SK-N-SH treated with all-trans-retinoic acid at 6 μM for 48 hours (cell line): ENCODE measurements at regions not wholly inside any gene's neighbourhood (a gene's known extent, or its start where the extent isn't known, plus 50 kb on each side); places are given as distances from the start of the nearest gene placed in this dataset.

Experiments used
- ATAC-seq: fragments of 200-7000 bp; cut with Tn5 transposase; 3 replicates; pipeline ENCODE4 v1.9.1; 2020; ENCODE audit warnings: mild to moderate bottlenecking, moderate library complexity
- ARNTL ChIP-seq: fragments of 450-650 bp; formaldehyde crosslinking; IDR thresholded peaks from 2 replicates; pipeline ENCODE4 v1.5.0; 2020; ENCODE audit warnings: low read depth, mild to moderate bottlenecking, moderate library complexity, borderline replicate concordance
- BACH2 ChIP-seq: fragments of 250-450 bp; sonication (Bioruptor Pico); IDR thresholded peaks from 2 replicates; pipeline ENCODE4 v1.9.0; 2021; ENCODE audit warnings: mild to moderate bottlenecking, borderline replicate concordance
- CSDC2 ChIP-seq: fragments of 250-450 bp; sonication (Bioruptor Pico); IDR thresholded peaks from 2 replicates; pipeline ENCODE4 v1.5.0; 2020; ENCODE audit warnings: mild to moderate bottlenecking, moderate library complexity
- ESRRG ChIP-seq: fragments of 250-450 bp; sonication (Bioruptor Pico); IDR thresholded peaks from 2 replicates; pipeline ENCODE4 v1.6.1; 2021; ENCODE audit warnings: mild to moderate bottlenecking
- GLIS3 ChIP-seq: fragments of 250-450 bp; sonication (Bioruptor Pico); IDR thresholded peaks from 2 replicates; pipeline ENCODE4 v1.5.0; 2020; ENCODE audit warnings: mild to moderate bottlenecking, moderate library complexity
- ISL1 ChIP-seq: fragments of 250-450 bp; sonication (Bioruptor Pico); IDR thresholded peaks from 2 replicates; pipeline ENCODE4 v2.1.2; 2022; ENCODE audit warnings: mild to moderate bottlenecking, moderate library complexity
- OSR1 ChIP-seq: fragments of 250-450 bp; sonication (Bioruptor Pico); IDR thresholded peaks from 2 replicates; pipeline ENCODE4 v1.8.0; 2022; ENCODE audit warnings: moderate library complexity, mild to moderate bottlenecking, inconsistent platforms
- PPARA ChIP-seq: fragments of 250-450 bp; sonication (Bioruptor Pico); IDR thresholded peaks from 2 replicates; pipeline ENCODE4 v1.5.0; 2020; ENCODE audit warnings: mild to moderate bottlenecking, borderline replicate concordance
- RARB ChIP-seq: fragments of 250-450 bp; sonication (Bioruptor Pico); IDR thresholded peaks from 2 replicates; pipeline ENCODE4 v1.8.0; 2021; ENCODE audit warnings: mild to moderate bottlenecking, moderate library complexity
- SNAI2 ChIP-seq: fragments of 250-450 bp; sonication (Bioruptor Pico); IDR thresholded peaks from 2 replicates; pipeline ENCODE4 v1.5.0; 2020; ENCODE audit warnings: mild to moderate bottlenecking, moderate library complexity
- TCF4 ChIP-seq: fragments of 250-450 bp; sonication (Bioruptor Pico); IDR thresholded peaks from 2 replicates; pipeline ENCODE4 v1.8.0; 2021; ENCODE audit warnings: mild to moderate bottlenecking, moderate library complexity, borderline replicate concordance
- TOX ChIP-seq: fragments of 250-450 bp; sonication (Bioruptor Pico); IDR thresholded peaks from 2 replicates; pipeline ENCODE4 v1.8.0; 2021; ENCODE audit warnings: mild to moderate bottlenecking, moderate library complexity, borderline replicate concordance
- ZC3H10 ChIP-seq: fragments of 250-450 bp; sonication (Bioruptor Pico); IDR thresholded peaks from 2 replicates; pipeline ENCODE4 v1.5.1; 2021; ENCODE audit warnings: mild to moderate bottlenecking, moderate library complexity
- ZFP3 ChIP-seq: fragments of 250-450 bp; sonication (Bioruptor Pico); IDR thresholded peaks from 2 replicates; pipeline ENCODE4 v1.5.0; 2020; ENCODE audit warnings: mild to moderate bottlenecking, moderate library complexity
- ZFP30 ChIP-seq: fragments of 450-650 bp; formaldehyde crosslinking; IDR thresholded peaks from 2 replicates; pipeline ENCODE4 v1.5.0; 2022; ENCODE audit warnings: mild to moderate bottlenecking, moderate library complexity
- ZNF565 ChIP-seq: fragments of 450-650 bp; formaldehyde crosslinking; conservative IDR thresholded peaks from 2 replicates; pipeline ENCODE4 v1.5.0; 2020; ENCODE audit warnings: low read depth, mild to moderate bottlenecking, moderate library complexity
- ZNF70 ChIP-seq: fragments of 450-650 bp; formaldehyde crosslinking; IDR thresholded peaks from 2 replicates; pipeline ENCODE4 v1.5.0; 2020; ENCODE audit warnings: mild to moderate bottlenecking, moderate library complexity
- ZNF8 ChIP-seq: fragments of 450-650 bp; formaldehyde crosslinking; IDR thresholded peaks from 2 replicates; pipeline ENCODE4 v1.5.0; 2020; ENCODE audit warnings: mild to moderate bottlenecking, moderate library complexity
- TF ChIP-seq, protein P1 (sequence below): fragments of 250-450 bp; sonication (Bioruptor Pico); IDR thresholded peaks from 2 replicates; pipeline ENCODE4 v1.5.1; 2021; ENCODE audit warnings: mild to moderate bottlenecking, moderate library complexity
- TF ChIP-seq, protein P2 (sequence below): fragments of 250-450 bp; sonication (Bioruptor Pico); IDR thresholded peaks from 2 replicates; pipeline ENCODE4 v1.8.0; 2021; ENCODE audit warnings: low read depth, mild to moderate bottlenecking, moderate library complexity, borderline replicate concordance
- TF ChIP-seq, protein P3 (sequence below): fragments of 250-450 bp; sonication (Bioruptor Pico); IDR thresholded peaks from 2 replicates; pipeline ENCODE4 v1.5.0; 2020; ENCODE audit warnings: mild to moderate bottlenecking, moderate library complexity
- TF ChIP-seq, protein P4 (sequence below): fragments of 250-450 bp; sonication (Bioruptor Pico); IDR thresholded peaks from 2 replicates; pipeline ENCODE4 v1.8.0; 2020; ENCODE audit warnings: mild to moderate bottlenecking, moderate library complexity, borderline replicate concordance

DNA sequence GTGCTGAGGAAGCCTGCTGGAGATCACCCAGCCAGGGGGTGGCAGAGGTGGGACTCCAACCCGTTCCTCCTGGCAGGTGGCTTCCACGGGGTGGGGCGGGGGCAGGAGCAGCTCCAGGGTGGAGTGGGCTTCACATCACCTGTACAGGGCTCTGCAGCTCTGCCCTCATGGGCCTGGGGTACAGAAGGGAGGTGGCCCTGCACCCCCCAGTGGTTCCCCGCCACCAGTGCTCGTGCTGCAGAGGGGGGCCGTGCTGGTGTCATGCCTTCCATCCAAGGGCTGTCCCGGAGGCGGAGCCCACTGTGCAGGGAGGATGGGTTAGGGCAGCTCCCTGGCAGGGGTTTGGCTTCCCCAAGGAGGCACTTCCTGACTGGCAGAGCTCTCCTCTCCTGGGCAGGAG lies 76.4 kb upstream of the SHISAL1 start:
- ATAC-seq, result no peak
- no peak for TF ChIP-seq CSDC2
- TF ChIP-seq BACH2 (CRISPR knock-in tag), result no peak
- no peak for TF ChIP-seq ZFP30
- no peak for TF ChIP-seq ZNF70
- TF ChIP-seq, protein P1, sequence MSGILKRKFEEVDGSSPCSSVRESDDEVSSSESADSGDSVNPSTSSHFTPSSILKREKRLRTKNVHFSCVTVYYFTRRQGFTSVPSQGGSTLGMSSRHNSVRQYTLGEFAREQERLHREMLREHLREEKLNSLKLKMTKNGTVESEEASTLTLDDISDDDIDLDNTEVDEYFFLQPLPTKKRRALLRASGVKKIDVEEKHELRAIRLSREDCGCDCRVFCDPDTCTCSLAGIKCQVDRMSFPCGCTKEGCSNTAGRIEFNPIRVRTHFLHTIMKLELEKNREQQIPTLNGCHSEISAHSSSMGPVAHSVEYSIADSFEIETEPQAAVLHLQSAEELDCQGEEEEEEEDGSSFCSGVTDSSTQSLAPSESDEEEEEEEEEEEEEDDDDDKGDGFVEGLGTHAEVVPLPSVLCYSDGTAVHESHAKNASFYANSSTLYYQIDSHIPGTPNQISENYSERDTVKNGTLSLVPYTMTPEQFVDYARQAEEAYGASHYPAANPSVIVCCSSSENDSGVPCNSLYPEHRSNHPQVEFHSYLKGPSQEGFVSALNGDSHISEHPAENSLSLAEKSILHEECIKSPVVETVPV, result no peak
- TF ChIP-seq, all 23 proteins: peak for 0

DNA sequence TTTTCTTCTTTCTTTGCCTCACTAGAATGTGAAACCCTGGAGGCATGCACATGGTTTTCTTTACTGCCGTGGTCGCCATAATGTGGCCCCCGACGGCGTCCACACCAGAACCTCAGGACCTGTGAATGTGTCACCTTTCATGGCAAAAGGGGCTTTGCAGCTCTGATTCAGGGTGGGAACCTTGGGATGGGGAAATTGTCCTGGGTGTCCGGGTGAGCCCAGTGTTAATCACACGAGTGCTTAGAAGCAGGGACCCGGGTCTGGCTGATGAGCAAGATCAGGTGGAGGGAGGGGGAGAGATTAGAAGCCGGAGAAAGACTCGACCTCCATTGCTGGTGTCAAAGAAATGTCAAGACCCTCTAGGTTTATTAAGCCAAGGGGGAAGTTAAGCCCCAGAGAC lies 74.7 kb upstream of the SHISAL1 start:
- ATAC-seq, result no peak
- no peak for TF ChIP-seq GLIS3 (CRISPR knock-in tag)
- no peak for TF ChIP-seq ISL1 (CRISPR knock-in tag)
- TF ChIP-seq PPARA, result no peak
- no peak for TF ChIP-seq TOX
- TF ChIP-seq BACH2 (CRISPR knock-in tag), result no peak
- TF ChIP-seq ZNF565 (CRISPR knock-in tag), result no peak
- TF ChIP-seq, protein P1, result no peak
- TF ChIP-seq RARB (CRISPR knock-in tag), result no peak
- TF ChIP-seq ESRRG (CRISPR knock-in tag), result no peak
- TF ChIP-seq ZFP30, result no peak
- no peak for TF ChIP-seq CSDC2
- no peak for TF ChIP-seq ARNTL (CRISPR knock-in tag)
- TF ChIP-seq, protein P2, sequence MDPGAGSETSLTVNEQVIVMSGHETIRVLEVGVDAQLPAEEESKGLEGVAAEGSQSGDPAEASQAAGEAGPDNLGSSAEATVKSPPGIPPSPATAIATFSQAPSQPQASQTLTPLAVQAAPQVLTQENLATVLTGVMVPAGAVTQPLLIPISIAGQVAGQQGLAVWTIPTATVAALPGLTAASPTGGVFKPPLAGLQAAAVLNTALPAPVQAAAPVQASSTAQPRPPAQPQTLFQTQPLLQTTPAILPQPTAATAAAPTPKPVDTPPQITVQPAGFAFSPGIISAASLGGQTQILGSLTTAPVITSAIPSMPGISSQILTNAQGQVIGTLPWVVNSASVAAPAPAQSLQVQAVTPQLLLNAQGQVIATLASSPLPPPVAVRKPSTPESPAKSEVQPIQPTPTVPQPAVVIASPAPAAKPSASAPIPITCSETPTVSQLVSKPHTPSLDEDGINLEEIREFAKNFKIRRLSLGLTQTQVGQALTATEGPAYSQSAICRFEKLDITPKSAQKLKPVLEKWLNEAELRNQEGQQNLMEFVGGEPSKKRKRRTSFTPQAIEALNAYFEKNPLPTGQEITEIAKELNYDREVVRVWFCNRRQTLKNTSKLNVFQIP (CRISPR knock-in tag), result no peak
- TF ChIP-seq TCF4 (CRISPR knock-in tag), result no peak
- no peak for TF ChIP-seq ZC3H10
- TF ChIP-seq, protein P3, sequence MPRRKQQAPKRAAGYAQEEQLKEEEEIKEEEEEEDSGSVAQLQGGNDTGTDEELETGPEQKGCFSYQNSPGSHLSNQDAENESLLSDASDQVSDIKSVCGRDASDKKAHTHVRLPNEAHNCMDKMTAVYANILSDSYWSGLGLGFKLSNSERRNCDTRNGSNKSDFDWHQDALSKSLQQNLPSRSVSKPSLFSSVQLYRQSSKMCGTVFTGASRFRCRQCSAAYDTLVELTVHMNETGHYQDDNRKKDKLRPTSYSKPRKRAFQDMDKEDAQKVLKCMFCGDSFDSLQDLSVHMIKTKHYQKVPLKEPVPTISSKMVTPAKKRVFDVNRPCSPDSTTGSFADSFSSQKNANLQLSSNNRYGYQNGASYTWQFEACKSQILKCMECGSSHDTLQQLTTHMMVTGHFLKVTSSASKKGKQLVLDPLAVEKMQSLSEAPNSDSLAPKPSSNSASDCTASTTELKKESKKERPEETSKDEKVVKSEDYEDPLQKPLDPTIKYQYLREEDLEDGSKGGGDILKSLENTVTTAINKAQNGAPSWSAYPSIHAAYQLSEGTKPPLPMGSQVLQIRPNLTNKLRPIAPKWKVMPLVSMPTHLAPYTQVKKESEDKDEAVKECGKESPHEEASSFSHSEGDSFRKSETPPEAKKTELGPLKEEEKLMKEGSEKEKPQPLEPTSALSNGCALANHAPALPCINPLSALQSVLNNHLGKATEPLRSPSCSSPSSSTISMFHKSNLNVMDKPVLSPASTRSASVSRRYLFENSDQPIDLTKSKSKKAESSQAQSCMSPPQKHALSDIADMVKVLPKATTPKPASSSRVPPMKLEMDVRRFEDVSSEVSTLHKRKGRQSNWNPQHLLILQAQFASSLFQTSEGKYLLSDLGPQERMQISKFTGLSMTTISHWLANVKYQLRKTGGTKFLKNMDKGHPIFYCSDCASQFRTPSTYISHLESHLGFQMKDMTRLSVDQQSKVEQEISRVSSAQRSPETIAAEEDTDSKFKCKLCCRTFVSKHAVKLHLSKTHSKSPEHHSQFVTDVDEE, result no peak
- TF ChIP-seq ZFP3, result no peak
- no peak for TF ChIP-seq OSR1 (CRISPR knock-in tag)

DNA sequence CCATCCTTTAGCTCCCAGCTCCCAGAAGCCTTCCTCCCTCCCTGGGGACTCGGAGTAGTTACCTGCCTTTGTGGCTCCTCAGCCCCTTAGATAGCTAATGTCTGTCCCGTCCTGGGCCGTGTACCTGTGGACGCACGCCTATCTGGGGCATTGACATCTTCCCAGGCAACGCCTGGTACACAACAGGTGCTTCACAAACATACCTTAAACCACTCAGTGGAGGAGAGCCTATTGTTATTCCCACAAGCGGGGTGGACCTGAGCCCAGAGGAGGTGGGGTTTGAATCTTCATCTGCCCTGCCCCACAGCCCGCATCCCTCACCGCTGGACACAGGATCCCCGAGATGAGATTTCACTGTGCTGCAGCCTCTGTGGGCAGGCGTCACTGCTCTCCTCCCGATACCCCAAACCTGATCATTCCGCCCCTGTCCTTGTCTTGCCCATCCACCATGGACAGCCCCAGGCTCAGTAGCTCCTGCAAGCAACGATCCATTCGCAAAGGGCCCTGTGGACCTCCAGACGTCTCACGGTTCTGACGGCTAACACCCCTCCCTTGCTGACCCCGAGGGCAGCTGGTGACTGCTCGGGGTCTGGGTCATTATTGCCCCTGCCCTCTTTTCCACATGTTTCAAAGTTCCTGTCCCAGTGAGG lies 73.8 kb upstream of the SHISAL1 start:
- TF ChIP-seq ZNF8 (CRISPR knock-in tag), result no peak
- no peak for TF ChIP-seq ZC3H10
- TF ChIP-seq ZFP3, result no peak
- TF ChIP-seq PPARA, result no peak
- TF ChIP-seq GLIS3 (CRISPR knock-in tag), result no peak
- TF ChIP-seq, protein P4, sequence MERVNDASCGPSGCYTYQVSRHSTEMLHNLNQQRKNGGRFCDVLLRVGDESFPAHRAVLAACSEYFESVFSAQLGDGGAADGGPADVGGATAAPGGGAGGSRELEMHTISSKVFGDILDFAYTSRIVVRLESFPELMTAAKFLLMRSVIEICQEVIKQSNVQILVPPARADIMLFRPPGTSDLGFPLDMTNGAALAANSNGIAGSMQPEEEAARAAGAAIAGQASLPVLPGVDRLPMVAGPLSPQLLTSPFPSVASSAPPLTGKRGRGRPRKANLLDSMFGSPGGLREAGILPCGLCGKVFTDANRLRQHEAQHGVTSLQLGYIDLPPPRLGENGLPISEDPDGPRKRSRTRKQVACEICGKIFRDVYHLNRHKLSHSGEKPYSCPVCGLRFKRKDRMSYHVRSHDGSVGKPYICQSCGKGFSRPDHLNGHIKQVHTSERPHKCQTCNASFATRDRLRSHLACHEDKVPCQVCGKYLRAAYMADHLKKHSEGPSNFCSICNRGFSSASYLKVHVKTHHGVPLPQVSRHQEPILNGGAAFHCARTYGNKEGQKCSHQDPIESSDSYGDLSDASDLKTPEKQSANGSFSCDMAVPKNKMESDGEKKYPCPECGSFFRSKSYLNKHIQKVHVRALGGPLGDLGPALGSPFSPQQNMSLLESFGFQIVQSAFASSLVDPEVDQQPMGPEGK, result no peak
- TF ChIP-seq ESRRG (CRISPR knock-in tag), result no peak
- TF ChIP-seq TOX, result no peak
- TF ChIP-seq, protein P1, result no peak
- no peak for TF ChIP-seq ZFP30
- TF ChIP-seq TCF4 (CRISPR knock-in tag), result no peak
- TF ChIP-seq SNAI2 (CRISPR knock-in tag), result no peak
- no peak for TF ChIP-seq RARB (CRISPR knock-in tag)
- TF ChIP-seq OSR1 (CRISPR knock-in tag), result no peak
- TF ChIP-seq ZNF70, result no peak
- ATAC-seq, result no peak
